Ascending aorta (tissue), 2 donors: ENCODE measurements at regions not wholly inside any gene's neighbourhood (a gene's known extent, or its start where the extent isn't known, plus 50 kb on each side); places are given as distances from the start of the nearest gene placed in this dataset.

Experiments
- DNase-seq, 2 donors: peaks; one replicate each; pipeline ENCODE4 v3.0.0-alpha.2; 2019; ENCODE audit warnings: low spot score in 2 of 2
- H3K27ac ChIP-seq, 2 donors: fragments of 200-600 bp; sonication (generic); one replicate each; pipeline ENCODE4 v1.5.1; 2016 to 2017; ENCODE audit warnings: mild to moderate bottlenecking in 1 of 2
- H3K27me3 ChIP-seq: fragments of 200-600 bp; sonication (generic); one replicate; pipeline ENCODE4 v1.5.1; 2017
- H3K36me3 ChIP-seq, 2 donors: fragments of 200-600 bp; sonication (generic); one replicate each; pipeline ENCODE4 v1.5.1; 2016
- H3K4me1 ChIP-seq, 2 donors: fragments of 200-600 bp; sonication (generic); one replicate each; pipeline ENCODE4 v1.5.1; 2016 to 2017; ENCODE audit warnings: mild to moderate bottlenecking in 1 of 2
- H3K4me3 ChIP-seq, 2 donors: fragments of 200-600 bp; sonication (generic); one replicate each; pipeline ENCODE4 v1.5.1; 2016 to 2017; ENCODE audit warnings: mild to moderate bottlenecking in 1 of 2
- H3K9me3 ChIP-seq, 2 donors: fragments of 200-600 bp; sonication (generic); one replicate each; pipeline ENCODE4 v1.5.1; 2016
- intact Hi-C: fragments of 100-400 bp; cut with DNase I; formaldehyde crosslinking; loops from one replicate; pipeline ENCODE4 v1.15.1; 2023
- TF ChIP-seq, protein P1 (sequence below), 3 experiments: fragments of 200-600 bp in 2 of 3; fragments of 450-650 bp in 1 of 3; sonication (generic) in 2 of 3; IDR thresholded peaks; one replicate each; pipeline ENCODE4 v1.5.1; 2016 to 2019; ENCODE audit warnings: antibody characterized with exemption in 3 of 3, mild to moderate bottlenecking in 1 of 3, moderate library complexity in 1 of 3

DNA sequence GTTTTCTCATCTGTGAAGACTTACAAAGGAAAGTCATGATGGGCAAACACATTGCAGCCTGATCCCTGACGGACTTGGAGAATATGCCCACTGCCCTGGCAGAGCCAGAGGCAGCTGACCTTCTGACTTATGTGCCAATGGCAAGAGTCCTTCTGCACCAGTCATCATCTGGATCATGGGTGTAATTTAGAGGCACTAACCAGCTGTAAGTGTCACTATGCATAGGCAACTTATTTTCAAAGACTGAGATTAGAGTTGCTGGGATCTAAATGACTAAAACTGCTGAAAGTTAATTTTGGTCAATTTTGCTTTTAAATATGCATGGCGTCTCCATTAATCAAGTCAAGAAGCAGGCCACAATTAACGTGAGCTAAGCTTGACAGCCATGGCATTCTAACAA is 261.2 kb downstream of the BCL11A start:
- Histone ChIP-seq H3K27me3 (no peaks in the 10 kb centered on the region), H3K9me3 (no peaks in the 10 kb centered on the region), H3K4me1 (no peaks in the 10 kb centered on the region), H3K36me3 (no peaks in the 10 kb centered on the region), H3K4me3 (no peak overlapping the region), H3K27ac (no peak overlapping the region)
- intact Hi-C loops: no loop called here
- TF ChIP-seq, protein P1, sequence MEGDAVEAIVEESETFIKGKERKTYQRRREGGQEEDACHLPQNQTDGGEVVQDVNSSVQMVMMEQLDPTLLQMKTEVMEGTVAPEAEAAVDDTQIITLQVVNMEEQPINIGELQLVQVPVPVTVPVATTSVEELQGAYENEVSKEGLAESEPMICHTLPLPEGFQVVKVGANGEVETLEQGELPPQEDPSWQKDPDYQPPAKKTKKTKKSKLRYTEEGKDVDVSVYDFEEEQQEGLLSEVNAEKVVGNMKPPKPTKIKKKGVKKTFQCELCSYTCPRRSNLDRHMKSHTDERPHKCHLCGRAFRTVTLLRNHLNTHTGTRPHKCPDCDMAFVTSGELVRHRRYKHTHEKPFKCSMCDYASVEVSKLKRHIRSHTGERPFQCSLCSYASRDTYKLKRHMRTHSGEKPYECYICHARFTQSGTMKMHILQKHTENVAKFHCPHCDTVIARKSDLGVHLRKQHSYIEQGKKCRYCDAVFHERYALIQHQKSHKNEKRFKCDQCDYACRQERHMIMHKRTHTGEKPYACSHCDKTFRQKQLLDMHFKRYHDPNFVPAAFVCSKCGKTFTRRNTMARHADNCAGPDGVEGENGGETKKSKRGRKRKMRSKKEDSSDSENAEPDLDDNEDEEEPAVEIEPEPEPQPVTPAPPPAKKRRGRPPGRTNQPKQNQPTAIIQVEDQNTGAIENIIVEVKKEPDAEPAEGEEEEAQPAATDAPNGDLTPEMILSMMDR (IDR thresholded peaks at IDR 0.05): no peak
- no peak for DNase-seq

DNA sequence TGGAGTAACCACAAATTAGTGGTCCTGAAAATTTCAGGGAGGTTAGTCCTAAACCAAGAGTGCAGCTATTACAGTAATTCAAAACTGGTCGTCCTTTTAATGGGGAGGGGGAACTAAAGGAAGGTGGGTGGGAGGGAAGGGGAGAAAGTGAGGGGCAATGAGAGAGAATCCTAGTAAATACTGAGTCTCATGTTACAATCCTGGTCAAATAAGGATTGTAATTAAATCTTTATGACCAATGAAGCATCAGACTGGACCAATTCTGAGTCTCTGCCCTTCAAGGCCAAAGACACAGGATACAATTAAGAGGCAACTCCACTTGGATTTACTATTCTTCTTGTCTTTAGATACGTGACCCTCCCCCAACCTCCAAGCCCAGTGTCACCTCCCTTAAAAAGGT is 262.9 kb downstream of the BCL11A start:
- TF ChIP-seq, protein P1 (IDR thresholded peaks at IDR 0.05): no peak
- DNase-seq: no peak
- H3K4me3 ChIP-seq: no peak overlapping the region
- no peaks in the 10 kb centered on the region for H3K4me1 ChIP-seq
- H3K27ac ChIP-seq: no peak overlapping the region
- no peaks in the 10 kb centered on the region for H3K27me3 ChIP-seq
- intact Hi-C loops: no loop called here
- no peaks in the 10 kb centered on the region for H3K36me3 ChIP-seq
- H3K9me3 ChIP-seq: no peaks in the 10 kb centered on the region

DNA sequence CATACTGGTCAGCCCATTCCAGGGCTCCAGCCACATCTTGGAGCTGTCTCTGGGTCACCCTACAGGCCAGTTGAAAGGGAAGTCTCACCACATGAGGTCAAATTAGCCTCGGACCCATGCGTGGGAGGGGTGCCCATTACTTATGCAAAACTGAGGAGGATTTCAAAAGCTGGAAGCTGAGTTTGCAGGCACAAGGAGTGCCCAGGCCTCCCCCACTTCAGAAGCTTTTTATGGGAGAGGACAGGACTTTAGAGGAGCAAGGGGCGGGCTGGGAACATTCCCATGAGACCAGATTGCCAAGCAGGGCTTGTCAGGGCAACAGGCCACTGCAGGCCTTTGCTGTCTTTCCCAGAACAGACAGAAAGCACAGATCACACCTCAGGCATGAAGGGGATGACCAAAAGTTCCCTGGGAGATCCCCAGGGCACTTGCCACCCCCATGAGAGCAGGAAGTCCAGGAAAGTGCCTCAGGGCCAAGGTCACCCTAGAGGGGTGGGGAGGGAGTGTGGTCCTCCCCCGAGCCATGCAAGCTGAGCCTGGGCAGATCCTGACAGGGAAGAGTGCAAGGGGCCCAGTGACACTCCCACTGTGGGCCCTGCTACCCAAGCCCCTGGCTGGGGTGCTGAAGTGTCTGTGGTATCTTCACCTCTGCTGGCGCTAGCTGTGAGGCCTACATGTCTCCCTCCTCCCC is 267.7 kb downstream of the BCL11A start:
- Histone ChIP-seq H3K4me1 (no peaks in the 10 kb centered on the region), H3K4me3 (no peak overlapping the region), H3K9me3 (no peaks in the 10 kb centered on the region), H3K27ac (no peak overlapping the region), H3K36me3 (no peaks in the 10 kb centered on the region), H3K27me3 (no peaks in the 10 kb centered on the region)
- no peak for DNase-seq
- intact Hi-C loops: no loop called here
- TF ChIP-seq, protein P1 (IDR thresholded peaks at IDR 0.05): no peak

DNA sequence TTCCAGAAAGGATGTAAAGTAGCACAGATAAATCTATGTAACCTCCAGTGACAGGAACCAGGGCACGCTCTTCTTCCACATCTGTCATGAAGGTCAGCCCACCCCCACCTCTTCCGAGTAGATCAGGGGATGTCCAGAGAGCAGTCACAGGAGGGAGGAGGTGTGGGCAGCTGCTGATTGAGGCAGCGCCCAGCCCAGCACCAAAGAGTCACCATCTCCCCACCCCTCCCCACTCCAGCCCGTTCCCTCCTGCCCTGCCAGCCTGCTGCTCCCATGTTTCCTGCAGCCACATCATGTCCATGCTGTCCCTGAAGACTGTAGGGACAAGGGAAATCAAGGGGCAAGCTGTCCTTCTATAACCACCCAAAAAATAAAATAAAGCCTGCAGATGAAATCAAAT is 269.8 kb downstream of the BCL11A start:
- H3K36me3 ChIP-seq: no peaks in the 10 kb centered on the region
- H3K27ac ChIP-seq: no peak overlapping the region
- DNase-seq: no peak
- H3K9me3 ChIP-seq: no peaks in the 10 kb centered on the region
- no peaks in the 10 kb centered on the region for H3K4me1 ChIP-seq
- TF ChIP-seq, protein P1 (IDR thresholded peaks at IDR 0.05): no peak
- intact Hi-C loops: no loop called here
- H3K4me3 ChIP-seq: no peak overlapping the region
- H3K27me3 ChIP-seq: no peaks in the 10 kb centered on the region

DNA sequence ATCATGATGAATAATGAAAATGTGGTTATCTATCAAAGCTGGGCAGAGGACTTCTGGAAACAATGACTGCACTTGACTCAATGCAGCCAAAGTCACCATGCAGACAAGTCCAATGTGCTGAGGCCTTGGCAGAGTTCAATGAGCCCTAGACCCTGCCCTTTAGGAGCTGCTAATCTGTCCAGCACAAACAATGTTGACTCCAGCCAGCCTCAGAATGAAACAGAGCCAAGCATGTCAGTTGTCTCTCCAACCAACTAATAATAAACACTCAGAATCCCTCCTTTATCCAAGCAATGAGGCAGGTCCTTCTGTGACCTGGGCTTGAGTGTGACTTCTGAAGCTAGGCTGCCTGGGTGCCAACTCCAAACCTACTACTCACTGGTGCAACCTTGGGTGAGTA is 270.6 kb downstream of the BCL11A start:
- no peak for DNase-seq
- Histone ChIP-seq H3K27ac (no peak overlapping the region), H3K4me1 (no peaks in the 10 kb centered on the region), H3K27me3 (no peaks in the 10 kb centered on the region), H3K9me3 (no peaks in the 10 kb centered on the region), H3K4me3 (no peak overlapping the region), H3K36me3 (no peaks in the 10 kb centered on the region)
- intact Hi-C loops: no loop called here
- TF ChIP-seq, protein P1 (IDR thresholded peaks at IDR 0.05): no peak

DNA sequence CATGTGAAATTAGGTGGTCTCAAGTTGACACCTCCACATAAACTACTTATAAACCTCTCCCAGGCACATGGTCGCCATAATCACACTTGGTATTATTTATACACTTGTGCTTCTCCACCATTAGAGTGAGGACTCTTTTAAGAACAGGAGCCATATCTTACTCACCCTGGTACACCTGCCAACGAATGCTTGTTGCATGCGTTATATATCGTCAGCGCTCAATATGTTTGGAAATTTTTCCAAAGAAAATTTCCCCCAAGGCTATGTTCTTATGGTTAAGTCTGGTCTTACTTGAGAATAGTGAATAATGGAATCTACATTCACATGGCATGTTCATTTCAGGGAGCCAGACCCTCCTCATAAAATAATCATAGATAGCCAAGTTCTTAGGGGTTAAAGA is 271.7 kb downstream of the BCL11A start:
- no peaks in the 10 kb centered on the region for H3K27me3 ChIP-seq
- H3K27ac ChIP-seq: no peak overlapping the region
- intact Hi-C loops: no loop called here
- H3K36me3 ChIP-seq: no peaks in the 10 kb centered on the region
- DNase-seq: no peak
- TF ChIP-seq, protein P1 (IDR thresholded peaks at IDR 0.05): no peak
- H3K4me1 ChIP-seq: no peaks in the 10 kb centered on the region
- H3K9me3 ChIP-seq: no peaks in the 10 kb centered on the region
- no peak overlapping the region for H3K4me3 ChIP-seq
